Neural crest cell (in vitro differentiated cells): ENCODE measurements at regions not wholly inside any gene's neighbourhood (a gene's known extent, or its start where the extent isn't known, plus 50 kb on each side); places are given as distances from the start of the nearest gene placed in this dataset.

ENCODE experiments used
- DNase-seq: peaks from one replicate; pipeline ENCODE4 v3.0.0; 2021; ENCODE audit warnings: low read depth, mixed read lengths, low spot score
- H3K27ac Mint-ChIP-seq: one replicate; pipeline ENCODE4 v1.8.0; 2021; ENCODE audit warnings: mild to moderate bottlenecking, mixed read lengths; ENCODE audit not compliant: unreplicated experiment
- H3K27me3 Mint-ChIP-seq: 2 replicates; pipeline ENCODE4 v1.8.0; 2021; ENCODE audit warnings: low read depth, mild to moderate bottlenecking, mixed read lengths
- H3K36me3 Mint-ChIP-seq: 2 replicates; pipeline ENCODE4 v1.8.0; 2021; ENCODE audit warnings: low read depth, mild to moderate bottlenecking, mixed read lengths
- H3K4me1 Mint-ChIP-seq: 2 replicates; pipeline ENCODE4 v1.8.0; 2021; ENCODE audit warnings: mixed read lengths
- H3K4me3 Mint-ChIP-seq: one replicate; pipeline ENCODE4 v1.8.0; 2021; ENCODE audit warnings: mild to moderate bottlenecking, mixed read lengths
- H3K9me3 Mint-ChIP-seq: 2 replicates; pipeline ENCODE4 v1.8.0; 2021; ENCODE audit warnings: mixed read lengths
- TF ChIP-seq, protein P1 (sequence below): fragments of 200-600 bp; sonication (generic); conservative IDR thresholded peaks from 2 replicates; pipeline ENCODE4 v1.5.0; 2021; ENCODE audit warnings: antibody characterized with exemption, mild to moderate bottlenecking

GRCh38 chr1:106526650-106527049 is 529.8 kb upstream of the PRMT6 start:
- Mint-ChIP-seq H3K27me3 (peaks cover 10% of the 10 kb centered on the region), H3K9me3 (peaks cover 6% of the 10 kb centered on the region), H3K36me3 (peaks cover 2% of the 10 kb centered on the region), H3K27ac (no peak overlapping the region), H3K4me3 (no peak overlapping the region), H3K4me1 (peaks cover 15% of the 10 kb centered on the region)
- TF ChIP-seq, protein P1, sequence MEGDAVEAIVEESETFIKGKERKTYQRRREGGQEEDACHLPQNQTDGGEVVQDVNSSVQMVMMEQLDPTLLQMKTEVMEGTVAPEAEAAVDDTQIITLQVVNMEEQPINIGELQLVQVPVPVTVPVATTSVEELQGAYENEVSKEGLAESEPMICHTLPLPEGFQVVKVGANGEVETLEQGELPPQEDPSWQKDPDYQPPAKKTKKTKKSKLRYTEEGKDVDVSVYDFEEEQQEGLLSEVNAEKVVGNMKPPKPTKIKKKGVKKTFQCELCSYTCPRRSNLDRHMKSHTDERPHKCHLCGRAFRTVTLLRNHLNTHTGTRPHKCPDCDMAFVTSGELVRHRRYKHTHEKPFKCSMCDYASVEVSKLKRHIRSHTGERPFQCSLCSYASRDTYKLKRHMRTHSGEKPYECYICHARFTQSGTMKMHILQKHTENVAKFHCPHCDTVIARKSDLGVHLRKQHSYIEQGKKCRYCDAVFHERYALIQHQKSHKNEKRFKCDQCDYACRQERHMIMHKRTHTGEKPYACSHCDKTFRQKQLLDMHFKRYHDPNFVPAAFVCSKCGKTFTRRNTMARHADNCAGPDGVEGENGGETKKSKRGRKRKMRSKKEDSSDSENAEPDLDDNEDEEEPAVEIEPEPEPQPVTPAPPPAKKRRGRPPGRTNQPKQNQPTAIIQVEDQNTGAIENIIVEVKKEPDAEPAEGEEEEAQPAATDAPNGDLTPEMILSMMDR, result no peak
- DNase-seq, result no peak

DNA sequence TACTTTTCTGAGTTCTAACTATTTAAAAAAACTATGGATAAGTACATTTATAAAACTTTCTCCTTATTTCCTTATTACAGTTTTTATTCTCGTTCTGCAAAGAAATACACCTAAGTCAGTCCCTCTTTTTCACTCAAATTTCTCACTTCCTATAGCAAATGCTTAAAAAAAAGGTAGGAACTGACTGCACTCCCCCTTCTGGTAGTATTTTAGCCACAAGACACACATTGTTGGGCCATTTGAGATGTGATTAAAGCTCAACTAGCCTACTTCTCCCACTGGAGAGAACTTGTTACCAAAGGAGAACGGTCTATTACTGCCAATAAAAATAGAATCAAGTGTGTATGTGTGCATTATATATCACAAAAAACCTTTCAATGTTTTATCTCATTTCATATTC is 521.9 kb upstream of the PRMT6 start:
- Mint-ChIP-seq H3K27me3 (no peaks in the 10 kb centered on the region), H3K9me3 (peaks cover 12% of the 10 kb centered on the region), H3K36me3 (peaks cover 5% of the 10 kb centered on the region), H3K27ac (no peak overlapping the region), H3K4me1 (no peaks in the 10 kb centered on the region), H3K4me3 (no peak overlapping the region)
- TF ChIP-seq, protein P1, result peak; percentile 37
- no peak for DNase-seq

DNA sequence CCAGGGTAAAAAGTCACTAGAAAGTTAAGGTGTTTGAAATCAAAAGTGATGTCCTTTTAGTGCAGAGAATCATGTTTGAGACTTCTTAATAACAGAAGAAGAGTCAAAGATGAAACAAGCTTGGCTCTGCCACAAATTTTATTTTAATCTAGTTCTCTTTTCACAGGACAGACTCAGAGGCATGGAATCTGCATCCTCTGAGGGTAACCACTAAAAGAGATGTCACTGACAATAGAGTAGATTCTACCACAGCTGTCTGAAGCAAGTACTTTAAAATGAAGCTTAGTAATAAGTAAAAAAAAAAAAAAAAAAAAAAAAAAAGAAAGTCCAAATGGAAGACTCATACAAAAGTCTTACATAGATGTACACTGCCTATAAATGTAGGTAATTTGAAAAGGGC is 519.7 kb upstream of the PRMT6 start:
- DNase-seq, result no peak
- peaks cover 15% of the 10 kb centered on the region for H3K9me3 Mint-ChIP-seq
- H3K36me3 Mint-ChIP-seq, result peaks cover 8% of the 10 kb centered on the region
- H3K27ac Mint-ChIP-seq, result no peak overlapping the region
- no peaks in the 10 kb centered on the region for H3K27me3 Mint-ChIP-seq
- H3K4me3 Mint-ChIP-seq, result no peak overlapping the region
- H3K4me1 Mint-ChIP-seq, result no peaks in the 10 kb centered on the region
- TF ChIP-seq, protein P1, result no peak

DNA sequence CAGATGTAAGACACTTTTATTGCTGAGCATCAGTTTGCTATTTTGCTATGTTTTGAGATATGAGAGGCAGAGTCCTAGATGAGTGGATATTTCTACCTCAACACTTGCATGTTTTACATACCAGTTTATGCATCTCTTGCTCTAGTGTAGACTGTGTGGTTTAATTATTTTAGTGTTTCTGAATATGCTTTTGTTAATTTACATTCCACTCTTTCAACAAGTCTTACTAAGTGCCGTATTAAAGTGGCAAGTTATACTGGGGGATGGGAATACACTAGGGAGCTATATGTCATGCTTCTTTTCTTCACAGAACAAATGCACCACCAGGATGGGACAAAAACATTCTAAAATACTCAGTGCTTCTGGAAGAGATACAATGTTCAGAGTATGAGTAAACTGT is 507.7 kb upstream of the PRMT6 start:
- no peak for DNase-seq
- TF ChIP-seq, protein P1, result no peak
- Mint-ChIP-seq H3K36me3 (no peaks in the 10 kb centered on the region), H3K9me3 (peaks cover 5% of the 10 kb centered on the region), H3K4me1 (no peaks in the 10 kb centered on the region), H3K4me3 (no peak overlapping the region), H3K27ac (no peak overlapping the region), H3K27me3 (no peaks in the 10 kb centered on the region)

DNA sequence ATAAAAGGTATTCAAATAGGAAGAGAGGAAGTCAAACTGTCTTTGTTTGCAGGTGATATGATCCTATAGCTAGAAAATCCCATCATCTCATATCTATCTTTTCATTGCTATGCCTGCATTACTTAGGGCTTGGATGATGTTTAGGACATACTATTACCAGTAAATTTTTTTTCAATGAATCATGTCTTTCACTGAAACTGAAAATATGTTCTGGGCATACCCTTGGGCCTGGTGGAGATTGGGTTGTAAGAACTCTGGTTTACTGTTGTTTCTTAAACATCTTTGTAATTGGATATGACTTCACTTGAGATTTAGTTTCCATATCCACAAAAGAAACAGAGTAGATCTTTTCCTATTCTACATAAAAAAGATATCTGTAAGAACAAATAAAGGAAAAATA is 502.2 kb upstream of the PRMT6 start:
- DNase-seq, result no peak
- Mint-ChIP-seq H3K36me3 (no peaks in the 10 kb centered on the region), H3K27me3 (no peaks in the 10 kb centered on the region), H3K27ac (no peak overlapping the region), H3K4me3 (no peak overlapping the region), H3K4me1 (no peaks in the 10 kb centered on the region), H3K9me3 (peaks cover 10% of the 10 kb centered on the region)
- TF ChIP-seq, protein P1, result no peak

DNA sequence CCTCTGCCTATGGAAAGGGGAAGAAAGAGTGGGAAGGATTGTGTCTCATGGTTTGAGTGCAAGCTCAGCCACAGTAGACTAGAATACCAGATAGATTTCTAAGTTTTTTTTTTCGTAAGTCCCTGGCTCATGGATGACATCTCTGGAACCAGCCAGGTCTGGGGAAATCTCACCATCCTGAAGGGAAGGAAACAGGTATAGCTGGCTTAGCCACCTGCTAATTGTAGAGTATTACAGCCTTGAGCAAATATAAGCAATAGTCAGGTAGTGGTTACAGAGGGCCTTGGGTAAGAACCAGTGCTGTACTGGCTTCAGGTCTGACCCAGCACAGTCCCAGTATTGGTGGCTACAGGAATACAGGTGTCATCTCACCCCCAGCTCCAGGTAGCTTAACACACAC is 500.9 kb upstream of the PRMT6 start:
- Mint-ChIP-seq H3K27ac (no peak overlapping the region), H3K27me3 (no peaks in the 10 kb centered on the region), H3K36me3 (no peaks in the 10 kb centered on the region), H3K9me3 (peaks cover 7% of the 10 kb centered on the region), H3K4me3 (no peak overlapping the region), H3K4me1 (no peaks in the 10 kb centered on the region)
- DNase-seq, result no peak
- TF ChIP-seq, protein P1, result no peak
